Dendritic cell treated with granulocyte-macrophage colony-stimulating factor and Interleukin-4, amounts not matched to agents 40 ng/mL and 50 ng/mL, for 4 days (primary cell): ENCODE measurements at regions not wholly inside any gene's neighbourhood (a gene's known extent, or its start where the extent isn't known, plus 50 kb on each side); places are given as distances from the start of the nearest gene placed in this dataset.

Experiments used
- H3K27ac Mint-ChIP-seq: one replicate; pipeline ENCODE4 v1.8.0; 2022; ENCODE audit warnings: mild to moderate bottlenecking, mixed read lengths
- H3K27me3 Mint-ChIP-seq: one replicate; pipeline ENCODE4 v1.8.0; 2022; ENCODE audit warnings: mild to moderate bottlenecking, mixed read lengths
- H3K36me3 Mint-ChIP-seq: one replicate; pipeline ENCODE4 v1.8.0; 2022; ENCODE audit warnings: low read depth, mixed read lengths
- H3K4me1 Mint-ChIP-seq: one replicate; pipeline ENCODE4 v1.8.0; 2022; ENCODE audit warnings: low read depth, mixed read lengths
- H3K4me3 Mint-ChIP-seq: one replicate; pipeline ENCODE4 v1.8.0; 2022; ENCODE audit warnings: mild to moderate bottlenecking, moderate library complexity, mixed read lengths
- H3K9me3 Mint-ChIP-seq: one replicate; pipeline ENCODE4 v1.8.0; 2022; ENCODE audit warnings: mixed read lengths
- intact Hi-C: fragments of 100-400 bp; cut with micrococcal nuclease; formaldehyde crosslinking; loops from one replicate; pipeline ENCODE4 v1.15.0; 2022

- no peaks in the 10 kb centered on the region for H3K9me3 Mint-ChIP-seq
- no peak overlapping the region for H3K4me3 Mint-ChIP-seq
- intact Hi-C loops = no loop called here
- H3K36me3 Mint-ChIP-seq = no peaks in the 10 kb centered on the region
- no peak overlapping the region for H3K27ac Mint-ChIP-seq
- H3K4me1 Mint-ChIP-seq = no peaks in the 10 kb centered on the region
- peaks cover 19% of the 10 kb centered on the region for H3K27me3 Mint-ChIP-seq
Measured at GRCh38 chr6:125354649-125355048, 52.9 kb upstream of the HDDC2 start.

GRCh38 chr6:125356884-125357283 is 55.1 kb upstream of the HDDC2 start:
- H3K27ac Mint-ChIP-seq = no peak overlapping the region
- intact Hi-C loops = no loop called here

GRCh38 chr6:125357515-125358256 is 55.9 kb upstream of the HDDC2 start:
- no peaks in the 10 kb centered on the region for H3K4me1 Mint-ChIP-seq
- peaks cover 30% of the 10 kb centered on the region for H3K27me3 Mint-ChIP-seq
- no peaks in the 10 kb centered on the region for H3K36me3 Mint-ChIP-seq
- no peaks in the 10 kb centered on the region for H3K9me3 Mint-ChIP-seq
- intact Hi-C loops = no loop called here
- no peak overlapping the region for H3K27ac Mint-ChIP-seq
- H3K4me3 Mint-ChIP-seq = no peak overlapping the region

More at GRCh38 chr6:125356884-125357283, 55.1 kb upstream of the HDDC2 start:
- H3K4me3 Mint-ChIP-seq = no peak overlapping the region
- no peaks in the 10 kb centered on the region for H3K9me3 Mint-ChIP-seq
- H3K4me1 Mint-ChIP-seq = no peaks in the 10 kb centered on the region
- H3K27me3 Mint-ChIP-seq = peaks cover 25% of the 10 kb centered on the region
- no peaks in the 10 kb centered on the region for H3K36me3 Mint-ChIP-seq

GRCh38 chr6:125358898-125359297 is 57.1 kb upstream of the HDDC2 start:
- Mint-ChIP-seq H3K36me3 (no peaks in the 10 kb centered on the region), H3K27me3 (peaks cover 42% of the 10 kb centered on the region), H3K4me3 (no peak overlapping the region), H3K4me1 (no peaks in the 10 kb centered on the region), H3K9me3 (no peaks in the 10 kb centered on the region), H3K27ac (no peak overlapping the region)
- intact Hi-C loops = no loop called here

GRCh38 chr6:125361868-125362267 is 60.1 kb upstream of the HDDC2 start:
- no peaks in the 10 kb centered on the region for H3K36me3 Mint-ChIP-seq
- H3K27ac Mint-ChIP-seq = no peak overlapping the region
- no peaks in the 10 kb centered on the region for H3K4me1 Mint-ChIP-seq
- intact Hi-C loops = no loop called here
- no peak overlapping the region for H3K4me3 Mint-ChIP-seq
- H3K27me3 Mint-ChIP-seq = peaks cover 59% of the 10 kb centered on the region
- no peaks in the 10 kb centered on the region for H3K9me3 Mint-ChIP-seq

GRCh38 chr6:125363039-125363823 is 61.5 kb upstream of the HDDC2 start:
- Mint-ChIP-seq H3K27me3 (peaks cover 57% of the 10 kb centered on the region), H3K4me1 (no peaks in the 10 kb centered on the region), H3K27ac (no peak overlapping the region), H3K4me3 (no peak overlapping the region), H3K9me3 (no peaks in the 10 kb centered on the region), H3K36me3 (no peaks in the 10 kb centered on the region)
- intact Hi-C loops = no loop called here

- Mint-ChIP-seq H3K4me1 (no peaks in the 10 kb centered on the region), H3K27me3 (peaks cover 57% of the 10 kb centered on the region), H3K27ac (no peak overlapping the region), H3K36me3 (no peaks in the 10 kb centered on the region), H3K4me3 (no peak overlapping the region), H3K9me3 (no peaks in the 10 kb centered on the region)
- intact Hi-C loops = no loop called here
Measured at GRCh38 chr6:125363824-125364165, 62.0 kb upstream of the HDDC2 start.

GRCh38 chr6:125365230-125365629 is 63.5 kb upstream of the HDDC2 start:
- no peaks in the 10 kb centered on the region for H3K4me1 Mint-ChIP-seq
- H3K27me3 Mint-ChIP-seq = peaks cover 55% of the 10 kb centered on the region
- intact Hi-C loops = no loop called here

GRCh38 chr6:125367036-125367782 is 65.4 kb upstream of the HDDC2 start:
- Mint-ChIP-seq H3K27ac (no peak overlapping the region), H3K4me3 (no peak overlapping the region), H3K27me3 (peaks cover 51% of the 10 kb centered on the region), H3K4me1 (no peaks in the 10 kb centered on the region), H3K9me3 (no peaks in the 10 kb centered on the region), H3K36me3 (no peaks in the 10 kb centered on the region)
- intact Hi-C loops = no loop called here

More at GRCh38 chr6:125365230-125365629, 63.5 kb upstream of the HDDC2 start:
- Mint-ChIP-seq H3K4me3 (no peak overlapping the region), H3K9me3 (no peaks in the 10 kb centered on the region), H3K27ac (no peak overlapping the region), H3K36me3 (no peaks in the 10 kb centered on the region)

- no peaks in the 10 kb centered on the region for H3K4me1 Mint-ChIP-seq
- H3K4me3 Mint-ChIP-seq = no peak overlapping the region
- intact Hi-C loops = no loop called here
- no peaks in the 10 kb centered on the region for H3K36me3 Mint-ChIP-seq
- no peaks in the 10 kb centered on the region for H3K9me3 Mint-ChIP-seq
- H3K27me3 Mint-ChIP-seq = peaks cover 30% of the 10 kb centered on the region
- no peak overlapping the region for H3K27ac Mint-ChIP-seq
Measured at GRCh38 chr6:125370343-125370742, 68.6 kb upstream of the HDDC2 start.

GRCh38 chr6:125375013-125375412 is 73.2 kb upstream of the HDDC2 start:
- H3K36me3 Mint-ChIP-seq = no peaks in the 10 kb centered on the region
- no peak overlapping the region for H3K4me3 Mint-ChIP-seq
- no peak overlapping the region for H3K27ac Mint-ChIP-seq
- no peaks in the 10 kb centered on the region for H3K9me3 Mint-ChIP-seq
- peaks cover 15% of the 10 kb centered on the region for H3K4me1 Mint-ChIP-seq
- intact Hi-C loops = no loop called here
- peaks cover 18% of the 10 kb centered on the region for H3K27me3 Mint-ChIP-seq

GRCh38 chr6:125375821-125376220 is 74.1 kb upstream of the HDDC2 start:
- Mint-ChIP-seq H3K36me3 (no peaks in the 10 kb centered on the region), H3K4me1 (peaks cover 15% of the 10 kb centered on the region), H3K27me3 (peaks cover 14% of the 10 kb centered on the region), H3K27ac (no peak overlapping the region), H3K4me3 (no peak overlapping the region), H3K9me3 (no peaks in the 10 kb centered on the region)
- intact Hi-C loops = no loop called here

- Mint-ChIP-seq H3K4me3 (no peak overlapping the region), H3K36me3 (no peaks in the 10 kb centered on the region), H3K4me1 (peaks cover 15% of the 10 kb centered on the region), H3K27me3 (peaks cover 22% of the 10 kb centered on the region), H3K27ac (no peak overlapping the region), H3K9me3 (no peaks in the 10 kb centered on the region)
- intact Hi-C loops = no loop called here
Measured at GRCh38 chr6:125377621-125378020, 75.9 kb upstream of the HDDC2 start.

GRCh38 chr6:125379174-125379573 is 77.4 kb upstream of the HDDC2 start:
- Mint-ChIP-seq H3K4me3 (no peak overlapping the region), H3K9me3 (no peaks in the 10 kb centered on the region), H3K36me3 (no peaks in the 10 kb centered on the region), H3K27ac (no peak overlapping the region), H3K27me3 (peaks cover 24% of the 10 kb centered on the region), H3K4me1 (peaks cover 15% of the 10 kb centered on the region)
- intact Hi-C loops = no loop called here
